ENCODE measurements at regions not wholly inside any gene's neighbourhood (a gene's known extent, or its start where the extent isn't known, plus 50 kb on each side); places are given as distances from the start of the nearest gene placed in this dataset.

DNA sequence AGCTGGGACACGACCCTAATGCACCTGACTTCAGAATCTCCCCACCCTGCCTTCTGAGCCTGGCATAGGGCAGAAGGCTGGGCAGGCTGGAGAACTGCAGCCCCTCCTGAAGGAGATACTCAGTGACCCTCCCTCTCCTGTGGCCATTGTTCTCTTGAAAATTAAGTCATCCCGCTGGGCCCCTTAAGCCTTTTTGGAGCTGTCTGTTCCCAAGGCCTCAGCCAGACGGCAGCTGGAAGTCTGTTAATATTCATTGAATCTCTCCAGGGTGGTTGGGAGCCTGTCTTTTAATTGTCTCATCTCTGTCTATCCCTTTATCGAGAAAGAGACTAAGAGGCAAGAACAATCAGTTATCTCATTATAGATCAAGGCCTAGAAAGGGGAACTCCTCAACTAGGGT lies 118.1 kb upstream of the PCBD1 start:
- ATAC-seq (no peak), DNase-seq (no peak)
- TF ChIP-seq POLR2A (IDR thresholded peaks at IDR 0.05) = no peak
- TF ChIP-seq, protein P1, sequence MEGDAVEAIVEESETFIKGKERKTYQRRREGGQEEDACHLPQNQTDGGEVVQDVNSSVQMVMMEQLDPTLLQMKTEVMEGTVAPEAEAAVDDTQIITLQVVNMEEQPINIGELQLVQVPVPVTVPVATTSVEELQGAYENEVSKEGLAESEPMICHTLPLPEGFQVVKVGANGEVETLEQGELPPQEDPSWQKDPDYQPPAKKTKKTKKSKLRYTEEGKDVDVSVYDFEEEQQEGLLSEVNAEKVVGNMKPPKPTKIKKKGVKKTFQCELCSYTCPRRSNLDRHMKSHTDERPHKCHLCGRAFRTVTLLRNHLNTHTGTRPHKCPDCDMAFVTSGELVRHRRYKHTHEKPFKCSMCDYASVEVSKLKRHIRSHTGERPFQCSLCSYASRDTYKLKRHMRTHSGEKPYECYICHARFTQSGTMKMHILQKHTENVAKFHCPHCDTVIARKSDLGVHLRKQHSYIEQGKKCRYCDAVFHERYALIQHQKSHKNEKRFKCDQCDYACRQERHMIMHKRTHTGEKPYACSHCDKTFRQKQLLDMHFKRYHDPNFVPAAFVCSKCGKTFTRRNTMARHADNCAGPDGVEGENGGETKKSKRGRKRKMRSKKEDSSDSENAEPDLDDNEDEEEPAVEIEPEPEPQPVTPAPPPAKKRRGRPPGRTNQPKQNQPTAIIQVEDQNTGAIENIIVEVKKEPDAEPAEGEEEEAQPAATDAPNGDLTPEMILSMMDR (IDR thresholded peaks at IDR 0.05) = no peak
- no peaks in the 10 kb centered on the region for H3K9me3 ChIP-seq
- no peaks in the 10 kb centered on the region for H3K36me3 ChIP-seq (replicated peaks in 1 of 2; ENCODE audit: insufficient read depth in 1 of 2, low read depth in 2 of 2)
- H3K4me3 ChIP-seq = no peak overlapping the region
- intact Hi-C loops (cut with DNase I) = no loop called here
- H3K27ac ChIP-seq = no peak overlapping the region
- 64 to 77% methylated on average over 3 to 4 of the region's 4 CpGs for WGBS, 2 donors
- no peaks in the 10 kb centered on the region for H3K27me3 ChIP-seq
- no peaks in the 10 kb centered on the region for H3K4me1 ChIP-seq

DNA sequence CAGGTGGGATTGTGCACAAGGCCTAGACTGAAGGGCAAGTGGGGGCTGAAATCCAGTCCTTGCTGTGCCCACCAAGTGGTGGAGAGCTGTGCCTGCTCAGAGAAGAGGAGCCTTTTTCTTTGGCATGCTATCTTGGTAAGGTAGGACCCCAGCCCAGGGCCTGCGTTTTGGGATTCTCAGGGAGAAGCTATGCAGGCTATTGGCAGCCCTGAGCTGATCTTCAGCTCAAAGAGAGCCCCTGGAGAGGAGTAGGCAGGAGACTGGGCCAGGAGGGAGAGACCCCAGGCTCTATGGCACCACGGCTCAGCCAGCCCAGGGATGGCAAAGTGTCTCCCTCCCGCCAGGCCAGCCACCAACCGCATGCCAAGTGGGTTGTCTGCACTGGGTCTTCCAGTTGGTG lies 119.2 kb upstream of the PCBD1 start:
- Histone ChIP-seq H3K36me3 (replicated peaks in 1 of 2; ENCODE audit: insufficient read depth in 1 of 2, low read depth in 2 of 2) (no peaks in the 10 kb centered on the region), H3K27me3 (no peaks in the 10 kb centered on the region), H3K4me1 (no peaks in the 10 kb centered on the region), H3K4me3 (no peak overlapping the region), H3K9me3 (no peaks in the 10 kb centered on the region), H3K27ac (no peak overlapping the region)
- 67 to 91% methylated on average over 3 to 4 of the region's 4 CpGs for WGBS, 2 donors
- DNase-seq = no peak
- ATAC-seq = no peak
- TF ChIP-seq, protein P1 (IDR thresholded peaks at IDR 0.05) = no peak
- no peak for TF ChIP-seq POLR2A (IDR thresholded peaks at IDR 0.05)
- intact Hi-C loops (cut with DNase I) = no loop called here

DNA sequence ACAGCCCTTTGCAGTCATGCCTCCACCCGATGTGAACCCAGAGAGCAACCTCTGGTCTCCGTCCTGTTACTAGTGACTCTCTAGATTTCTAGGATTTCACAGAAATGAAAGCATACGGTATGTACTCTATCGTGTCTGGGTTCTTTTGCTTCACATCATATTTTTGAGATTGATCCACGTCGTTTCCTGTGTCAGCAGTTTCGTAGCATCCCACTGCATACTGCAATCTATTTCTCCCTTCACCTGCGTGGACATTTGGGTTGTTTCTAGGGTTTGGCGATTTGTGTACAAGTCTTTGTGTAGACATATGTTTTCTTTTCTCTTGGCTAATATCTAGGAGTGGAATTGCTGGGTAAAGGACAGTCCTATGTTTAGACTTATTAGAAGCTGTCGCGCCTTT lies 119.8 kb upstream of the PCBD1 start:
- no peak overlapping the region for H3K27ac ChIP-seq
- H3K9me3 ChIP-seq = no peaks in the 10 kb centered on the region
- no peak for TF ChIP-seq POLR2A (IDR thresholded peaks at IDR 0.05)
- no peak overlapping the region for H3K4me3 ChIP-seq
- H3K36me3 ChIP-seq (replicated peaks in 1 of 2; ENCODE audit: insufficient read depth in 1 of 2, low read depth in 2 of 2) = no peaks in the 10 kb centered on the region
- WGBS, 2 donors = 78 to 81% methylated on average over 11 of the region's 11 CpGs
- no peaks in the 10 kb centered on the region for H3K27me3 ChIP-seq
- no peaks in the 10 kb centered on the region for H3K4me1 ChIP-seq
- no peak for ATAC-seq
- intact Hi-C loops (cut with DNase I) = no loop called here
- no peak for DNase-seq

DNA sequence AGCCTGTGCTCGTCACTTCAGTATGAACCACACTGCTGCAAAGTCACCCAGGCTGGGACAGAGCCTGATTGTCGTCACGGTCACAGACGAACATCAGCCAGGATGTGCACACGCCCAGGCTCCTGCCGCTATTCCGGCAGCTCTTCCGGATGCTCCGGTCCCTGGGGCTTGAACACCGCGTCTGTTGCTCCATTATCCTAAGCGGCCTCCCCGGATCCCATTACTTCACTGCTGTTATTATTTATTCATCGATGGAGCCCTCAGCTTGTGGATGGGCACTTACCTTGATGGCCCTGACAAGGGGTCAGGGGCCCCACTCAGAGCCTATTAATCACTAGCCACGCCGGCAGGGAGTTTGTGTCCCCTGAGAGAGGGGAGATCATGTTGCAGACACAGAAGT lies 120.8 kb upstream of the PCBD1 start:
- Histone ChIP-seq H3K4me3 (no peak overlapping the region), H3K9me3 (no peaks in the 10 kb centered on the region), H3K4me1 (no peaks in the 10 kb centered on the region), H3K36me3 (replicated peaks in 1 of 2; ENCODE audit: insufficient read depth in 1 of 2, low read depth in 2 of 2) (no peaks in the 10 kb centered on the region), H3K27me3 (no peaks in the 10 kb centered on the region), H3K27ac (no peak overlapping the region)
- no peak for TF ChIP-seq POLR2A (IDR thresholded peaks at IDR 0.05)
- TF ChIP-seq, protein P1 (IDR thresholded peaks at IDR 0.05) = no peak
- 59 to 74% methylated on average over 13 to 16 of the region's 16 CpGs for WGBS, 2 donors
- ATAC-seq (no peak), DNase-seq (no peak)
- intact Hi-C loops (cut with DNase I) = no loop called here

DNA sequence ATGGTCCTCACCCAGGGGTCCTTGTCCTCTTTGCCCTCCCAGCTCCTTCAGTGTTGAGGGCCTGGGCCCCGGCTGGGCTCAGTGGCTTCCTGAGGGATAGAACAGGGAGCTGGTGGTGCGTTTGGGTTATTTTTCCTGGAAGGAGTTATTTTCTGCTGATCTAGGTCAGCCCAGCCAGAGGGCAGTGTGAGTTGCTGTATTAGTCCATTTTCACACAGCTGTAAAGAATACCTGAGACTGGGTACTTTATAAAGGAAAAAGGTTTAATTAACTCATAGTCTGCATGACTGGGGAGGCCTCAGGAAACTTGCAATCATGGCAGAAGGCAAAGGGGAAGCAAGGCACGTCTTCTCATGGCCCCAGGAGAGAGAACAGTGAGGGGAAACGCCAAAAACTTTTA lies 122.4 kb upstream of the PCBD1 start:
- no peak for ATAC-seq
- no peaks in the 10 kb centered on the region for H3K4me1 ChIP-seq
- WGBS, 2 donors = 54 to 55% methylated on average over 4 of the region's 4 CpGs
- no peaks in the 10 kb centered on the region for H3K36me3 ChIP-seq (replicated peaks in 1 of 2; ENCODE audit: insufficient read depth in 1 of 2, low read depth in 2 of 2)
- no peaks in the 10 kb centered on the region for H3K27me3 ChIP-seq
- no peaks in the 10 kb centered on the region for H3K9me3 ChIP-seq
- DNase-seq = no peak
- TF ChIP-seq POLR2A (IDR thresholded peaks at IDR 0.05) = no peak
- TF ChIP-seq, protein P1 (IDR thresholded peaks at IDR 0.05) = no peak
- intact Hi-C loops (cut with DNase I) = no loop called here
- H3K4me3 ChIP-seq = no peak overlapping the region
- no peak overlapping the region for H3K27ac ChIP-seq
